ENCODE measurements at regions not wholly inside any gene's neighbourhood (a gene's known extent, or its start where the extent isn't known, plus 50 kb on each side); places are given as distances from the start of the nearest gene placed in this dataset.

DNA sequence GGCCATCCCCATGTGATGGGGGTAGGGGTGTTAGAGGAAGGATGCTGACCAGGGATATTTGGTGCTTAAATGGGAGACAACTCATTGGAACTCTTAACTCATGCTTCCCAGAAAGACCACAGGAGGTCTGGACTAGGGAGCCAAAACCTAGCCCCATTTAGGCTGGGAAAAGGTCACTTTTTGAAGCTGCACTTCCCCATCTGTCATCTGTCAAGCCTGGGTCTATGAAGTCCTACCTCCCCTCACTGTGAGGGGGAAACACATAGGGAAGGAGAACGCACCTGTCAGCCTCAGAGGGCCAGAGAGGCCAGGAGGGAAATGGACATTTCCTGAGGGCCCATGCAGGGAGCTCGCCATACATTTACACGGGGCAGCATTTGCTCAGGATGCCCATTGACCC, 321.0 kb downstream of the BCL11B start:
- Mint-ChIP-seq H3K4me1 (peaks cover 23% of the 10 kb centered on the region), H3K27ac (no peak overlapping the region), H3K9me3 (peaks cover 4% of the 10 kb centered on the region), H3K4me3 (no peak overlapping the region), H3K27me3 (ENCODE audit: low read depth) (peaks cover 2% of the 10 kb centered on the region), H3K36me3 (no peaks in the 10 kb centered on the region)
- ChIA-PET CTCF (no interaction called here), POLR2A (no interaction called here)
- no peak for ATAC-seq
- DNase-seq (ENCODE audit: low spot score), result no peak
- TF ChIP-seq, protein P1, sequence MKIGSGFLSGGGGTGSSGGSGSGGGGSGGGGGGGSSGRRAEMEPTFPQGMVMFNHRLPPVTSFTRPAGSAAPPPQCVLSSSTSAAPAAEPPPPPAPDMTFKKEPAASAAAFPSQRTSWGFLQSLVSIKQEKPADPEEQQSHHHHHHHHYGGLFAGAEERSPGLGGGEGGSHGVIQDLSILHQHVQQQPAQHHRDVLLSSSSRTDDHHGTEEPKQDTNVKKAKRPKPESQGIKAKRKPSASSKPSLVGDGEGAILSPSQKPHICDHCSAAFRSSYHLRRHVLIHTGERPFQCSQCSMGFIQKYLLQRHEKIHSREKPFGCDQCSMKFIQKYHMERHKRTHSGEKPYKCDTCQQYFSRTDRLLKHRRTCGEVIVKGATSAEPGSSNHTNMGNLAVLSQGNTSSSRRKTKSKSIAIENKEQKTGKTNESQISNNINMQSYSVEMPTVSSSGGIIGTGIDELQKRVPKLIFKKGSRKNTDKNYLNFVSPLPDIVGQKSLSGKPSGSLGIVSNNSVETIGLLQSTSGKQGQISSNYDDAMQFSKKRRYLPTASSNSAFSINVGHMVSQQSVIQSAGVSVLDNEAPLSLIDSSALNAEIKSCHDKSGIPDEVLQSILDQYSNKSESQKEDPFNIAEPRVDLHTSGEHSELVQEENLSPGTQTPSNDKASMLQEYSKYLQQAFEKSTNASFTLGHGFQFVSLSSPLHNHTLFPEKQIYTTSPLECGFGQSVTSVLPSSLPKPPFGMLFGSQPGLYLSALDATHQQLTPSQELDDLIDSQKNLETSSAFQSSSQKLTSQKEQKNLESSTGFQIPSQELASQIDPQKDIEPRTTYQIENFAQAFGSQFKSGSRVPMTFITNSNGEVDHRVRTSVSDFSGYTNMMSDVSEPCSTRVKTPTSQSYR (CRISPR knock-in tag; IDR thresholded peaks at IDR 0.05), result no peak
- TF ChIP-seq, protein P2, sequence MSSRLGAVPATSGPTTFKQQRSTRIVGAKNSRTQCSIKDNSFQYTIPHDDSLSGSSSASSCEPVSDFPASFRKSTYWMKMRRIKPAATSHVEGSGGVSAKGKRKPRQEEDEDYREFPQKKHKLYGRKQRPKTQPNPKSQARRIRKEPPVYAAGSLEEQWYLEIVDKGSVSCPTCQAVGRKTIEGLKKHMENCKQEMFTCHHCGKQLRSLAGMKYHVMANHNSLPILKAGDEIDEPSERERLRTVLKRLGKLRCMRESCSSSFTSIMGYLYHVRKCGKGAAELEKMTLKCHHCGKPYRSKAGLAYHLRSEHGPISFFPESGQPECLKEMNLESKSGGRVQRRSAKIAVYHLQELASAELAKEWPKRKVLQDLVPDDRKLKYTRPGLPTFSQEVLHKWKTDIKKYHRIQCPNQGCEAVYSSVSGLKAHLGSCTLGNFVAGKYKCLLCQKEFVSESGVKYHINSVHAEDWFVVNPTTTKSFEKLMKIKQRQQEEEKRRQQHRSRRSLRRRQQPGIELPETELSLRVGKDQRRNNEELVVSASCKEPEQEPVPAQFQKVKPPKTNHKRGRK (CRISPR knock-in tag; IDR thresholded peaks at IDR 0.05; ENCODE audit: borderline replicate concordance), result no peak
- TF ChIP-seq, protein P3, sequence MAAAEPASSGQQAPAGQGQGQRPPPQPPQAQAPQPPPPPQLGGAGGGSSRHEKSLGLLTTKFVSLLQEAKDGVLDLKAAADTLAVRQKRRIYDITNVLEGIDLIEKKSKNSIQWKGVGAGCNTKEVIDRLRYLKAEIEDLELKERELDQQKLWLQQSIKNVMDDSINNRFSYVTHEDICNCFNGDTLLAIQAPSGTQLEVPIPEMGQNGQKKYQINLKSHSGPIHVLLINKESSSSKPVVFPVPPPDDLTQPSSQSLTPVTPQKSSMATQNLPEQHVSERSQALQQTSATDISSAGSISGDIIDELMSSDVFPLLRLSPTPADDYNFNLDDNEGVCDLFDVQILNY (CRISPR knock-in tag; IDR thresholded peaks at IDR 0.05), result no peak
- TF ChIP-seq, protein P4, sequence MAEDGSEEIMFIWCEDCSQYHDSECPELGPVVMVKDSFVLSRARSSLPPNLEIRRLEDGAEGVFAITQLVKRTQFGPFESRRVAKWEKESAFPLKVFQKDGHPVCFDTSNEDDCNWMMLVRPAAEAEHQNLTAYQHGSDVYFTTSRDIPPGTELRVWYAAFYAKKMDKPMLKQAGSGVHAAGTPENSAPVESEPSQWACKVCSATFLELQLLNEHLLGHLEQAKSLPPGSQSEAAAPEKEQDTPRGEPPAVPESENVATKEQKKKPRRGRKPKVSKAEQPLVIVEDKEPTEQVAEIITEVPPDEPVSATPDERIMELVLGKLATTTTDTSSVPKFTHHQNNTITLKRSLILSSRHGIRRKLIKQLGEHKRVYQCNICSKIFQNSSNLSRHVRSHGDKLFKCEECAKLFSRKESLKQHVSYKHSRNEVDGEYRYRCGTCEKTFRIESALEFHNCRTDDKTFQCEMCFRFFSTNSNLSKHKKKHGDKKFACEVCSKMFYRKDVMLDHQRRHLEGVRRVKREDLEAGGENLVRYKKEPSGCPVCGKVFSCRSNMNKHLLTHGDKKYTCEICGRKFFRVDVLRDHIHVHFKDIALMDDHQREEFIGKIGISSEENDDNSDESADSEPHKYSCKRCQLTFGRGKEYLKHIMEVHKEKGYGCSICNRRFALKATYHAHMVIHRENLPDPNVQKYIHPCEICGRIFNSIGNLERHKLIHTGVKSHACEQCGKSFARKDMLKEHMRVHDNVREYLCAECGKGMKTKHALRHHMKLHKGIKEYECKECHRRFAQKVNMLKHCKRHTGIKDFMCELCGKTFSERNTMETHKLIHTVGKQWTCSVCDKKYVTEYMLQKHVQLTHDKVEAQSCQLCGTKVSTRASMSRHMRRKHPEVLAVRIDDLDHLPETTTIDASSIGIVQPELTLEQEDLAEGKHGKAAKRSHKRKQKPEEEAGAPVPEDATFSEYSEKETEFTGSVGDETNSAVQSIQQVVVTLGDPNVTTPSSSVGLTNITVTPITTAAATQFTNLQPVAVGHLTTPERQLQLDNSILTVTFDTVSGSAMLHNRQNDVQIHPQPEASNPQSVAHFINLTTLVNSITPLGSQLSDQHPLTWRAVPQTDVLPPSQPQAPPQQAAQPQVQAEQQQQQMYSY (CRISPR knock-in tag; IDR thresholded peaks at IDR 0.05), result no peak
- no peak for TF ChIP-seq ZNF219 (CRISPR knock-in tag; IDR thresholded peaks at IDR 0.05; ENCODE audit: borderline replicate concordance)
- TF ChIP-seq MYBL2 (CRISPR knock-in tag; IDR thresholded peaks at IDR 0.05), result no peak
- TF ChIP-seq FOXP1 (CRISPR knock-in tag; IDR thresholded peaks at IDR 0.05; ENCODE audit: borderline replicate concordance), result no peak
- no peak for TF ChIP-seq SMAD4 (CRISPR knock-in tag; IDR thresholded peaks at IDR 0.05)

- Mint-ChIP-seq H3K4me3 (no peak overlapping the region), H3K4me1 (peaks cover 19% of the 10 kb centered on the region), H3K36me3 (no peaks in the 10 kb centered on the region), H3K9me3 (peaks cover 4% of the 10 kb centered on the region), H3K27me3 (ENCODE audit: low read depth) (no peaks in the 10 kb centered on the region; the same call in 1 of the 2 replicates), H3K27ac (no peak overlapping the region)
- no peak for DNase-seq (ENCODE audit: low spot score)
- ATAC-seq, result no peak
- ChIA-PET POLR2A (interaction anchor here (0.6 kb wide), 1 partner anchor 1739 kb away, joined by 3 read pairs; no protein-coding TSS in a partner anchor), CTCF (interaction anchor here (0.6 kb wide), 1 partner anchor 1104 kb away, joined by 8 read pairs; no protein-coding TSS in a partner anchor)
- TF ChIP-seq, protein P5, sequence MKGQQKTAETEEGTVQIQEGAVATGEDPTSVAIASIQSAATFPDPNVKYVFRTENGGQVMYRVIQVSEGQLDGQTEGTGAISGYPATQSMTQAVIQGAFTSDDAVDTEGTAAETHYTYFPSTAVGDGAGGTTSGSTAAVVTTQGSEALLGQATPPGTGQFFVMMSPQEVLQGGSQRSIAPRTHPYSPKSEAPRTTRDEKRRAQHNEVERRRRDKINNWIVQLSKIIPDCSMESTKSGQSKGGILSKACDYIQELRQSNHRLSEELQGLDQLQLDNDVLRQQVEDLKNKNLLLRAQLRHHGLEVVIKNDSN (CRISPR knock-in tag; IDR thresholded peaks at IDR 0.05), result no peak
- TF ChIP-seq NR3C1 (CRISPR knock-in tag; conservative IDR thresholded peaks at IDR 0.05; ENCODE audit: low read depth) (no peak), ZBTB43 (CRISPR knock-in tag; IDR thresholded peaks at IDR 0.05) (no peak), GRHL2 (CRISPR knock-in tag; IDR thresholded peaks at IDR 0.05; ENCODE audit: insufficient replicate concordance, severe bottlenecking) (no peak), TEAD1 (CRISPR knock-in tag; IDR thresholded peaks at IDR 0.05) (no peak), ZNF121 (CRISPR knock-in tag; IDR thresholded peaks at IDR 0.05) (no peak), TP53 (CRISPR knock-in tag; IDR thresholded peaks at IDR 0.05) (no peak), HMGA2 (CRISPR knock-in tag; IDR thresholded peaks at IDR 0.05) (no peak), CREB1 (CRISPR knock-in tag; IDR thresholded peaks at IDR 0.05) (no peak)
- TF ChIP-seq, protein P6, sequence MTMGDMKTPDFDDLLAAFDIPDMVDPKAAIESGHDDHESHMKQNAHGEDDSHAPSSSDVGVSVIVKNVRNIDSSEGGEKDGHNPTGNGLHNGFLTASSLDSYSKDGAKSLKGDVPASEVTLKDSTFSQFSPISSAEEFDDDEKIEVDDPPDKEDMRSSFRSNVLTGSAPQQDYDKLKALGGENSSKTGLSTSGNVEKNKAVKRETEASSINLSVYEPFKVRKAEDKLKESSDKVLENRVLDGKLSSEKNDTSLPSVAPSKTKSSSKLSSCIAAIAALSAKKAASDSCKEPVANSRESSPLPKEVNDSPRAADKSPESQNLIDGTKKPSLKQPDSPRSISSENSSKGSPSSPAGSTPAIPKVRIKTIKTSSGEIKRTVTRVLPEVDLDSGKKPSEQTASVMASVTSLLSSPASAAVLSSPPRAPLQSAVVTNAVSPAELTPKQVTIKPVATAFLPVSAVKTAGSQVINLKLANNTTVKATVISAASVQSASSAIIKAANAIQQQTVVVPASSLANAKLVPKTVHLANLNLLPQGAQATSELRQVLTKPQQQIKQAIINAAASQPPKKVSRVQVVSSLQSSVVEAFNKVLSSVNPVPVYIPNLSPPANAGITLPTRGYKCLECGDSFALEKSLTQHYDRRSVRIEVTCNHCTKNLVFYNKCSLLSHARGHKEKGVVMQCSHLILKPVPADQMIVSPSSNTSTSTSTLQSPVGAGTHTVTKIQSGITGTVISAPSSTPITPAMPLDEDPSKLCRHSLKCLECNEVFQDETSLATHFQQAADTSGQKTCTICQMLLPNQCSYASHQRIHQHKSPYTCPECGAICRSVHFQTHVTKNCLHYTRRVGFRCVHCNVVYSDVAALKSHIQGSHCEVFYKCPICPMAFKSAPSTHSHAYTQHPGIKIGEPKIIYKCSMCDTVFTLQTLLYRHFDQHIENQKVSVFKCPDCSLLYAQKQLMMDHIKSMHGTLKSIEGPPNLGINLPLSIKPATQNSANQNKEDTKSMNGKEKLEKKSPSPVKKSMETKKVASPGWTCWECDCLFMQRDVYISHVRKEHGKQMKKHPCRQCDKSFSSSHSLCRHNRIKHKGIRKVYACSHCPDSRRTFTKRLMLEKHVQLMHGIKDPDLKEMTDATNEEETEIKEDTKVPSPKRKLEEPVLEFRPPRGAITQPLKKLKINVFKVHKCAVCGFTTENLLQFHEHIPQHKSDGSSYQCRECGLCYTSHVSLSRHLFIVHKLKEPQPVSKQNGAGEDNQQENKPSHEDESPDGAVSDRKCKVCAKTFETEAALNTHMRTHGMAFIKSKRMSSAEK (CRISPR knock-in tag; IDR thresholded peaks at IDR 0.05; ENCODE audit: borderline replicate concordance), result no peak
Measured at GRCh38 chr14:98951521-98952152, 320.4 kb downstream of the BCL11B start.

All from WTC11 (cell line).